NT2/D1 (cell line): ENCODE measurements at regions not wholly inside any gene's neighbourhood (a gene's known extent, or its start where the extent isn't known, plus 50 kb on each side); places are given as distances from the start of the nearest gene placed in this dataset.

Experiments used
- DNase-seq: peaks from one replicate; pipeline ENCODE4 v3.0.0-alpha.2; 2011; ENCODE audit warnings: low read depth, low spot score
- H3K27me3 ChIP-seq: 2 replicates; pipeline ENCODE4 v1.6.0; 2011; ENCODE audit warnings: mild to moderate bottlenecking; ENCODE audit not compliant: insufficient read length, insufficient read depth
- H3K36me3 ChIP-seq: 2 replicates; pipeline ENCODE4 v1.6.1; 2011; ENCODE audit warnings: mild to moderate bottlenecking, low read length, mixed read lengths; ENCODE audit not compliant: insufficient read depth, insufficient read length
- H3K4me1 ChIP-seq: 2 replicates; pipeline ENCODE4 v1.5.1; 2011; ENCODE audit not compliant: insufficient read depth, insufficient read length
- H3K4me3 ChIP-seq: 2 replicates; pipeline ENCODE4 v1.5.1; 2011; ENCODE audit warnings: low read depth; ENCODE audit not compliant: insufficient read length
- H3K9ac ChIP-seq: 2 replicates; pipeline ENCODE4 v1.6.0; 2011; ENCODE audit warnings: low read depth; ENCODE audit not compliant: insufficient read length
- H3K9me3 ChIP-seq: 2 replicates; pipeline ENCODE4 v1.5.1; 2011; ENCODE audit warnings: mild to moderate bottlenecking, low read length; ENCODE audit not compliant: insufficient read depth
- SUZ12 ChIP-seq: IDR thresholded peaks from 2 replicates; pipeline ENCODE4 v1.6.1; 2011; ENCODE audit not compliant: insufficient read length, insufficient read depth; ENCODE audit errors: extremely low read depth
- YY1 ChIP-seq: IDR thresholded peaks from 2 replicates; pipeline ENCODE4 v1.6.1; 2011; ENCODE audit not compliant: insufficient read length, insufficient read depth
- ZNF274 ChIP-seq: IDR thresholded peaks from 2 replicates; pipeline ENCODE4 v1.6.1; 2011; ENCODE audit warnings: mild to moderate bottlenecking, low read depth, low read length

GRCh38 chr16:58837950-58838349, 103.8 kb upstream of the GOT2 start:
- no peaks in the 10 kb centered on the region for H3K36me3 ChIP-seq
- DNase-seq: no peak
- no peak overlapping the region for H3K4me3 ChIP-seq
- H3K4me1 ChIP-seq: no peaks in the 10 kb centered on the region
- no peaks in the 10 kb centered on the region; the same call in 1 of the 2 replicates for H3K9me3 ChIP-seq
- no peak for TF ChIP-seq SUZ12
- TF ChIP-seq YY1: no peak
- no peak for TF ChIP-seq ZNF274
- H3K9ac ChIP-seq: no peak overlapping the region
- H3K27me3 ChIP-seq: no peaks in the 10 kb centered on the region

GRCh38 chr16:58836427-58836826, 102.3 kb upstream of the GOT2 start:
- Histone ChIP-seq H3K9ac (no peak overlapping the region), H3K4me3 (no peak overlapping the region)
- TF ChIP-seq ZNF274: no peak
- no peak for TF ChIP-seq YY1
- no peak for TF ChIP-seq SUZ12

DNA sequence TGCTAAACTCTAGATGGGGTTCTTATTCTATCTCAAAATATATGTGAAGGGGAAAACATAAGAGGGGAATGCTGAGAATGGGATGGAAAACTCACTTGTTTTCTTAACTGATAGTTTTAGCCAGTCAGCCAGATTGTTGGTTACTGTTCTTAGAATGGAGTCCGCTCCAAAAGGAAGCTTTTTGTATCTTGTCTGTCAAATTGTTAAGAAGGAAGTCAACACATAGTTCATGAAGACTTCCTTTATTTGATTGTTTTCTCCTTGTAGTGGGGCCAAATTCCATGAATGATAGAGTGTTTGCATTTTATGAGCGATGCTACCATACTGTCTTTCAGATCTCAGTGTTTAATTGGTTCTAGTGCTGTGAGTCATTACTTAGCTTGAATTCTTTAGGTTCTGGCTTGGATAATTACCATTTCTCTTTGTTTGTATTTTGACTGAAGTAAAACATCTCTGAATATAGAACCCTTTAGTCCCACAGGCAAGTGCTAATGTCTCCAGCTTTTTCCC, 98.3 kb upstream of the GOT2 start:
- no peaks in the 10 kb centered on the region for H3K36me3 ChIP-seq
- no peaks in the 10 kb centered on the region; the same call in 1 of the 2 replicates for H3K9me3 ChIP-seq
- DNase-seq: no peak
- H3K27me3 ChIP-seq: no peaks in the 10 kb centered on the region
- H3K4me3 ChIP-seq: no peak overlapping the region
- no peak overlapping the region for H3K9ac ChIP-seq
- H3K4me1 ChIP-seq: no peaks in the 10 kb centered on the region
- TF ChIP-seq SUZ12 (no peak), YY1 (no peak), ZNF274 (no peak)

More at GRCh38 chr16:58836427-58836826, 102.3 kb upstream of the GOT2 start:
- Histone ChIP-seq H3K36me3 (no peaks in the 10 kb centered on the region), H3K4me1 (no peaks in the 10 kb centered on the region), H3K9me3 (no peaks in the 10 kb centered on the region; the same call in 1 of the 2 replicates), H3K27me3 (no peaks in the 10 kb centered on the region)
- DNase-seq: no peak

- Histone ChIP-seq H3K4me3 (no peak overlapping the region), H3K4me1 (no peaks in the 10 kb centered on the region), H3K27me3 (no peaks in the 10 kb centered on the region), H3K9ac (no peak overlapping the region), H3K9me3 (no peaks in the 10 kb centered on the region; the same call in 1 of the 2 replicates), H3K36me3 (no peaks in the 10 kb centered on the region)
- TF ChIP-seq ZNF274: no peak
- no peak for TF ChIP-seq YY1
- no peak for TF ChIP-seq SUZ12
- DNase-seq: no peak
Measured at GRCh38 chr16:58831386-58831785, 97.3 kb upstream of the GOT2 start.

DNA sequence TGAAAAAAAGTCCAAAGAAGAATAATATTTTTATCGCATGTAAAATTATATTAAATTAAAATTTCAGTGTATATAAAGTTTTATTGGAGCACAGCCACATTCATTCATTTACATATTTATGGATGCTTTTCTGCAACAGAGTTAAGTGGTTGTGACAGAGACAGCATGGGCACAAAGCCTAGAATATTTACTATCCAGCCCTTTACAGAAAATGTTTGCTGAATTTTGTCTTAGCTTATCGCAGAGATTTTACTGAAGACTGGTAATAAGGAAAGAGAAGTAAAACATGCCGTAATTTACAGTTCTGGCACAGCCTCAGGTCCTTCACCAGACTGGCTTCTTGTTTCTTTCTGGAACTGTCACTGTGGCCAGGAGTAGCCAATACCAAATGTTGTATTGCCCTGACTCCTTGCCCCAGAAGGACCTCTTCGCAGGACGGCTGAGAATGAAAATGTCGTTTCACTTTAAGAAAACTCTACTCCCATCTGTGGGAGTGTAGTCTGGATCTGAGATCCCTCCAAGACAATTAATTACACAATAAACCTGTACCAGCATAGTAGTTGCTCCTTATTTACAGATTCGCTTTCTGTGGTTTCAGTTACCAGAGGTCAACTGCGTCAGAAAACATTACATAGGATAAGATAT, 94.9 kb upstream of the GOT2 start:
- H3K27me3 ChIP-seq: no peaks in the 10 kb centered on the region
- no peaks in the 10 kb centered on the region for H3K4me1 ChIP-seq
- H3K36me3 ChIP-seq: no peaks in the 10 kb centered on the region
- no peak overlapping the region for H3K9ac ChIP-seq
- H3K4me3 ChIP-seq: no peak overlapping the region
- TF ChIP-seq YY1 (no peak), SUZ12 (no peak), ZNF274 (no peak)
- no peak for DNase-seq
- H3K9me3 ChIP-seq: no peaks in the 10 kb centered on the region

DNA sequence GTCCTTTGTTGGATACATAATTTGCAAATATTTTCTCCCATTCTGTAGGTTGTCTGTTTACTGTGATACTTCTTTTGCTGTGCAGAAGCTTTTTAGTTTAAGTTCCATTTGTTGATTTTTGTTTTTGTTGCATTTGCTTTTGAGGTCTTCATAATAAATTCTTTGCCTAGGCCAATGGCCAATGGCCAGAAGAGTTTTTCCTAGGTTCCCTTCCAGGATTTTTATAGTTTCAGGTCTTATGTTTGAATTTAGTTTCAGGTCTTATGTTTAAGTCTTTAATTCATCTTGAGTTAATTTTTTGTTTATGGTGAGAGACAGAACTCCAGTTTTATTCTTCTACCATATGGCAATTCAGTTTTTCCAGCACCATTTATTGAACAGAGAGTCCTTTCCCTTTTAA, 90.1 kb upstream of the GOT2 start:
- Histone ChIP-seq H3K27me3 (no peaks in the 10 kb centered on the region), H3K9me3 (no peaks in the 10 kb centered on the region), H3K4me3 (no peak overlapping the region), H3K9ac (no peak overlapping the region), H3K4me1 (no peaks in the 10 kb centered on the region), H3K36me3 (no peaks in the 10 kb centered on the region)
- DNase-seq: no peak
- TF ChIP-seq ZNF274 (no peak), YY1 (no peak), SUZ12 (no peak)

DNA sequence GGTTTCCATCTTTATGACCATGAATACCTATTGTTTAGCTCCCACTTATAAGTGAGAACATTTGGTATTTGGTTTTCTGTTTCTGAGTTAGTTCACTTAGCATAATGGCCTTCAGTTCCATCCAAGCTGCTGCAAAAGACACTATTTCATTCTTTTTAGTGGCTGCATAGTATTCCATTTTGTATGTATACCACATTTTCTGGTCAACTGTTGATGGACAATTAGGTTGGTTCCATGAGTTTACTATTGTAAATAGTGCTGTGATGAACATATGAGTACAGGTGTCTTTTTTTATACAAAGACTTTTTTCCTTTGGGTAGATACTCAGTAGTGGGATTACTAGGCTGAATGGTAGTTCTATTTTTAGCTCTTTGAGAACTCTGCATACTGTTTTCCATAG, 87.8 kb upstream of the GOT2 start:
- Histone ChIP-seq H3K9me3 (no peaks in the 10 kb centered on the region), H3K36me3 (no peaks in the 10 kb centered on the region), H3K4me3 (no peak overlapping the region), H3K9ac (no peak overlapping the region), H3K27me3 (no peaks in the 10 kb centered on the region), H3K4me1 (no peaks in the 10 kb centered on the region)
- no peak for TF ChIP-seq YY1
- no peak for TF ChIP-seq ZNF274
- TF ChIP-seq SUZ12: no peak
- DNase-seq: no peak
